Vagina (tissue), 2 donors: ENCODE measurements at regions not wholly inside any gene's neighbourhood (a gene's known extent, or its start where the extent isn't known, plus 50 kb on each side); places are given as distances from the start of the nearest gene placed in this dataset.

Experiments
- DNase-seq, 2 donors: peaks; one replicate each; pipeline ENCODE4 v3.0.0-alpha.2; 2017; ENCODE audit errors: extremely low spot score in 2 of 2
- H3K27ac ChIP-seq: fragments of 200-600 bp; sonication (generic); one replicate; pipeline ENCODE4 v1.5.1; 2019
- H3K27me3 ChIP-seq: fragments of 200-600 bp; sonication (generic); one replicate; pipeline ENCODE4 v1.5.1; 2019
- H3K36me3 ChIP-seq, 2 donors: fragments of 200-600 bp; sonication (generic); one replicate each; pipeline ENCODE4 v1.5.1; 2017 to 2019
- H3K4me1 ChIP-seq: fragments of 200-600 bp; sonication (generic); one replicate; pipeline ENCODE4 v1.5.1; 2019
- H3K4me3 ChIP-seq, 2 donors: fragments of 200-600 bp; sonication (generic); 1 replicate in 1 of 2; 2 replicates in 1 of 2; pipeline ENCODE4 v1.5.1; 2016 to 2019
- H3K9me3 ChIP-seq: fragments of 200-600 bp; sonication (generic); one replicate; pipeline ENCODE4 v1.5.1; 2019
- CTCF ChIP-seq, 3 experiments: fragments of 450-650 bp in 2 of 3; fragments of 200-600 bp in 1 of 3; sonication (generic) in 1 of 3; IDR thresholded peaks; one replicate each; pipeline ENCODE4 v1.5.1; 2017 to 2019; ENCODE audit warnings: antibody characterized with exemption in 3 of 3, mild to moderate bottlenecking in 2 of 3, moderate library complexity in 2 of 3
- POLR2A ChIP-seq, 2 donors: fragments of 450-650 bp; IDR thresholded peaks; one replicate each; pipeline ENCODE4 v1.6.1; 2017; ENCODE audit warnings: antibody characterized with exemption in 2 of 2, mild to moderate bottlenecking in 2 of 2, moderate library complexity in 2 of 2
- POLR2AphosphoS5 ChIP-seq, 2 donors: sonication (generic); formaldehyde crosslinking; IDR thresholded peaks; one replicate each; pipeline ENCODE4 v1.9.0; 2017; ENCODE audit warnings: antibody characterized with exemption in 2 of 2, mild to moderate bottlenecking in 2 of 2, low read depth in 1 of 2; ENCODE audit not compliant: insufficient read depth in 1 of 2
- intact Hi-C: fragments of 100-400 bp; cut with DNase I; formaldehyde crosslinking; loops from one replicate; pipeline ENCODE4 v1.15.1; 2023

GRCh38 chr2:83528767-83529166, 930.3 kb downstream of the SUCLG1 start:
- TF ChIP-seq POLR2AphosphoS5 (IDR thresholded peaks at IDR 0.05; ENCODE audit: insufficient read depth in 1 of 2, low read depth in 1 of 2) (no peak), CTCF (IDR thresholded peaks at IDR 0.05) (no peak), POLR2A (IDR thresholded peaks at IDR 0.05) (no peak)
- no peaks in the 10 kb centered on the region for H3K9me3 ChIP-seq
- no peaks in the 10 kb centered on the region for H3K4me1 ChIP-seq
- intact Hi-C loops = no loop called here
- no peak for DNase-seq
- H3K27ac ChIP-seq = no peak overlapping the region
- no peak overlapping the region for H3K4me3 ChIP-seq
- no peaks in the 10 kb centered on the region for H3K36me3 ChIP-seq
- no peaks in the 10 kb centered on the region for H3K27me3 ChIP-seq

- intact Hi-C loops = no loop called here
- H3K27me3 ChIP-seq = no peaks in the 10 kb centered on the region
- no peak for DNase-seq
Observed at GRCh38 chr2:83522891-83523493, 936.1 kb downstream of the SUCLG1 start.

GRCh38 chr2:83517727-83518368, 941.2 kb downstream of the SUCLG1 start:
- intact Hi-C loops = no loop called here
- H3K27me3 ChIP-seq = no peaks in the 10 kb centered on the region
- no peak for DNase-seq

More at GRCh38 chr2:83522891-83523493, 936.1 kb downstream of the SUCLG1 start:
- Histone ChIP-seq H3K27ac (no peak overlapping the region), H3K36me3 (no peaks in the 10 kb centered on the region), H3K4me1 (no peaks in the 10 kb centered on the region), H3K4me3 (no peak overlapping the region), H3K9me3 (no peaks in the 10 kb centered on the region)
- TF ChIP-seq POLR2AphosphoS5 (IDR thresholded peaks at IDR 0.05; ENCODE audit: insufficient read depth in 1 of 2, low read depth in 1 of 2) (no peak), POLR2A (IDR thresholded peaks at IDR 0.05) (no peak), CTCF (IDR thresholded peaks at IDR 0.05) (no peak)

GRCh38 chr2:83516503-83516902, 942.6 kb downstream of the SUCLG1 start:
- H3K27me3 ChIP-seq = no peaks in the 10 kb centered on the region
- DNase-seq = no peak
- no peaks in the 10 kb centered on the region for H3K4me1 ChIP-seq
- no peaks in the 10 kb centered on the region for H3K9me3 ChIP-seq
- TF ChIP-seq POLR2A (IDR thresholded peaks at IDR 0.05) (no peak), CTCF (IDR thresholded peaks at IDR 0.05) (no peak), POLR2AphosphoS5 (IDR thresholded peaks at IDR 0.05; ENCODE audit: insufficient read depth in 1 of 2, low read depth in 1 of 2) (no peak)
- H3K27ac ChIP-seq = no peak overlapping the region
- intact Hi-C loops = no loop called here
- no peaks in the 10 kb centered on the region for H3K36me3 ChIP-seq
- no peak overlapping the region for H3K4me3 ChIP-seq

More at GRCh38 chr2:83517727-83518368, 941.2 kb downstream of the SUCLG1 start:
- Histone ChIP-seq H3K4me1 (no peaks in the 10 kb centered on the region), H3K36me3 (no peaks in the 10 kb centered on the region), H3K4me3 (no peak overlapping the region), H3K27ac (no peak overlapping the region), H3K9me3 (no peaks in the 10 kb centered on the region)
- no peak for TF ChIP-seq POLR2A (IDR thresholded peaks at IDR 0.05)
- TF ChIP-seq CTCF (IDR thresholded peaks at IDR 0.05) = no peak
- no peak for TF ChIP-seq POLR2AphosphoS5 (IDR thresholded peaks at IDR 0.05; ENCODE audit: insufficient read depth in 1 of 2, low read depth in 1 of 2)

GRCh38 chr2:83487451-83487850, 971.6 kb downstream of the SUCLG1 start:
- Histone ChIP-seq H3K9me3 (no peaks in the 10 kb centered on the region), H3K4me3 (no peak overlapping the region), H3K4me1 (no peaks in the 10 kb centered on the region), H3K27me3 (no peaks in the 10 kb centered on the region), H3K27ac (no peak overlapping the region), H3K36me3 (no peaks in the 10 kb centered on the region)
- TF ChIP-seq POLR2AphosphoS5 (IDR thresholded peaks at IDR 0.05; ENCODE audit: insufficient read depth in 1 of 2, low read depth in 1 of 2) = no peak
- no peak for TF ChIP-seq CTCF (IDR thresholded peaks at IDR 0.05)
- TF ChIP-seq POLR2A (IDR thresholded peaks at IDR 0.05) = no peak
- intact Hi-C loops = no loop called here
- DNase-seq = no peak
